GM19395 (cell line): ENCODE measurements at regions not wholly inside any gene's neighbourhood (a gene's known extent, or its start where the extent isn't known, plus 50 kb on each side); places are given as distances from the start of the nearest gene placed in this dataset.
"Not testable (repeated sequence)": the region's sequence is repeated elsewhere in the genome, so short reads cannot be mapped to it uniquely, and the experiment has no call there.

Source experiments
- ATAC-seq: cut with Tn5 transposase; IDR thresholded peaks from one replicate; pipeline ENCODE4 v1.9.1; 2021; ENCODE audit warnings: mild to moderate bottlenecking, moderate library complexity; ENCODE audit not compliant: unreplicated experiment

DNA sequence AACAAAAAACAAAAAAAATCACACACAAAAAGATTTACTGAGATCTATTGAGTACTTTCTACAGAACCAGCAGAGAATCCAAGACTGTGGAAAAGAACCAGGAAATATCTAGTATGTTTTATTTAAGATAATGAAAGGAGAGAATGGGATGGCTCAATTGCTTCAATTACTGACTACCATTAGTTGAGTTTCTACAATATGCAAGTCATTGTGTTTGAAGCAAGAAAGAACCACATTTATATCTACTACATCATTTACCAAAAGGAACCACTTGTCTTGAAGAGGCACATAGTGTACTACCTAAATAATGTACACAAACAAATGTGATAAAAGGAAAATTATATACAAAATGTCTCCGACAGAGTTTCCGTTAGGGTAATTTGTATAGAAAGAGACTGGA is 325.9 kb upstream of the TNC start:
- no peak for ATAC-seq

- ATAC-seq, result no peak
These were observed 327.0 kb upstream of the TNC start for GRCh38 chr9:115444959-115445358.

GRCh38 chr9:115445655-115446054 is 327.7 kb upstream of the TNC start:
- no peak for ATAC-seq

DNA sequence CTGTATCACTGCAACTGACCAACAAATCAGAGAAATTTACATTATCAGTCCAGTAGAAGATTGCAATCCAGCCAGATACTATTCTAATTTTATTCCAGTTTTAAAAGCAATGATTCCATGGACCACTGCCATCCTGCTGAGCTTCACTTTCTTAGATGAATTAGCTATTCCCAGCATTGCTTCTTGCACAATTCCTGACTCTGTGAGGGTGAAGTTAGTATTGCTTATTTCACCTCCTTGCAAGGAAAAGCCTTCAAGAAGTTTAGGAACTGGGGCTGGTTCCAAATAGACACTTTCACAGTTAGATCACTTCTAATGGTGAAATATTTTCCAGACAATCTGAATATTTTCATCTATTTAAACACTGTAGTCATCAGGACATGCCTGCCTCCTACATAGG is 338.6 kb upstream of the TNC start:
- ATAC-seq, result no peak

- no peak for ATAC-seq
These were observed 343.3 kb upstream of the TNC start for GRCh38 chr9:115461280-115461679.

DNA sequence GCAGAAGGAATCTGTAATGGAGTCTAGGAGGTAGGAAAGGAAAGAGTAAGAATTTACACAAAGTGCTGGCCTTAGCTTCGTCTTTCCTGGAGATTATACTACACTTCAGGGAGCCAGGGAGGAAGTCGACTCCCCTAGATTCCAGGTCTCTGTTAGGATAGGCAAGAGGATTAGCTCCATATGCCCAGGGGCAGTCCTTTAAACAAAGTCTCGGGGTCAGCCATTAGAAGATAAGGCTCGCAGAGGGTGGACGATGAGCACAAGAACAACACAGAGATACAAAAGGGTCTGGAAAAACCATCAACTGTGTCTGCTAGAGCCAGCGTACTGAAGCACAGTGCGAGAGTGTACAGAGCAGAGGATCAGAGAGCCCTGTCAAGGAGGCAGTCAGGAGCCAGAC is 344.7 kb upstream of the TNC start:
- ATAC-seq, result no peak

- no peak for ATAC-seq
These were observed 348.8 kb upstream of the TNC start for GRCh38 chr9:115466756-115467155.

DNA sequence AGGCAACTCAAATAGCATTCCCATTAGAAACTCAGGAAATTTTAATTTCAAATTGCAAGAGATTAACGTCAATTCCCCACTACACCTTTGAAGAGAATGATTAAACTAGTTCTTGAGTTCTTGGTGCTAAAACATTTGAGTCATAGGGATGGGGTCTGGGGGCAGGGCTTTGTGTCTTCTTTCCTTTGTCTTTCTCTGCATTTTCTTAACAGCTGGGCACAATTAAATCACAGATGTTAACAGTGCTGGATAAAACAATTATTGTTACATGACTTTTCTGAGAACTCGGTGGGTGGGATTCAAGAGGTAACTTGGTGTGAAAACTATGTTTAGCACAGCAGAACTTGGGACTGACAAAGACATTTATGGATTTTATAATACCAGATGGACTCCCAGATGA is 351.9 kb upstream of the TNC start:
- ATAC-seq, result no peak

DNA sequence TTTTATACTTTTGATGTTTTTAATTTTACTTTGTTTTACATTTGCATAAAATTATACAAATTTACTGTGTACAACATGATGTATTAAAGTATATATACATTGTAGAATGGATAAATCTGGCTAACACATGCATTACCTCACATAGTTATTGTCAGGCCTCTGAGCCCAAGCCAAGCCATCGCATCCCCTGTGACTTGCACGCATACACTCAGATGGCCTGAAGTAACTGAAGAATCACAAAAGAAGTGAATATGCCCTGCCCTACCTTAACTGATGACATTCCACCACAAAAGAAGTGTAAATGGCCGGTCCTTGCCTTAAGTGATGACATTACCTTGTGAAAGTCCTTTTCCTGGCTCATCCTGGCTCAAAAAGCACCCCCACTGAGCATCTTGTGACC is 355.1 kb upstream of the TNC start:
- not testable (repeated sequence) for ATAC-seq

DNA sequence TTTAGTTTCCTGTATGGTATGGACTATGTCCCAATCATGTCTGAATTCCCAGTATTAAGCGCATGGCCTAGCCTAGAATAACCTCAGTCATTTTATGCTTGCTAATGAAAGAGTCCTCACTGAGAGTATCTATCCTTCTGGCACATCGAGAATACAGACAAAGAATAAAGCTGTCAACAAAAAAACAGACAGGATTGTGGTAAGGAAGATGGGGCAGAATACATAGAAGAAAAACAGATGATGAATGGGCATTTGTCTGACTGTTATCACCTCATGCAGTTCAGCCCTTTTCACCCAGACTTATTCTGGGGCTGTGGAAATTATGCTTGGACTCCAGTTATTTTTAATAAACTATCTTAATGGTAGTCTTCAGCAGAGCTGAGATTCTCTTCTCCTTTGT is 363.8 kb upstream of the TNC start:
- ATAC-seq, result no peak

GRCh38 chr9:115482747-115483146 is 364.8 kb upstream of the TNC start:
- no peak for ATAC-seq

- no peak for ATAC-seq
These were observed 374.9 kb upstream of the TNC start for GRCh38 chr9:115492869-115493268.

DNA sequence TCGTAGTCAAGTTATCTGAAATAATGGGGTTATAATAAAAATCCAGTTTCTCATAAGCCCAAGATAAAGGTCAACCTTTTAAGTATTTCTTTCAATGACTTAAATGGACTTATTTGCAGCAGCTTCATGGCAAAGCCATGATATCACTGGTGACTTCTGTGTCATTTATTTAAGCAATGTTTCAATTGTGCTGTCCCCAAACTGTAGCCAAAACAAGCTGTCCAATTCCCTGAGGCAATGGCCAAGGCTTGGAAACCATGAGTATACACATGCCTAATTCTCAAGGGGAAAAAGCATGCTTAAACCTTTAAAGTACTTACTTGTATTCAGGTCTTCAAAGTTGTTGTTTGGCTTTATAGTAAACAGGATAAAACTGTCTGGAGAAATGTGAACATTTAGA is 376.4 kb upstream of the TNC start:
- ATAC-seq, result no peak

DNA sequence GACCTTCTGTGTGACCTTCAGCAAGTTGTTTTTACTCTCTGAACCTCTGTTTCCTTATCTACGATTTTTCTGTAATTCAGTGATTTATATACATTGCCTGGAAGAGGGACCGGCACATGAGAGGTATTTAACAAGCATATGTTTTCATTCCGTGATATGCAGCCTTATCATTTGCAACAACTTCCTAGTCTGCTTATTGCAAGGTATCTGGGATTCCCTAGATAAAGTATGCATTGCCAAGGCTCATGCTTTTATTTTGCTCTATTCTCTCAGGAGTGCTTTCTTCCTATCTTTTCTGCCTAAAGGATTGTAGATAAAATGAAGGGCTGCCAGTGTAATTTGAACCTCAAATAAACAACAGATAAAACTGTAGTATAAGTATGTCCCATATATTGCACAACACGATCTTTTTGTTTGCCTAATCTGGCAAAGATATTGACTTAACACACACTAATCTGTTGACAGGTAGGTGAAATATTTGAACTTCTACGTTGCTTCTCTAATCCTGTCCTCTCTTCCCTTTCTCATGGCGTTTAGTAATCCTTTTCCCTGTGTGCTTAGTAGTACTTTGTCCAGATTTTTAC is 377.2 kb upstream of the TNC start:
- no peak for ATAC-seq

GRCh38 chr9:115495836-115496235 is 377.9 kb upstream of the TNC start:
- ATAC-seq, result no peak

- no peak for ATAC-seq
These were observed 380.3 kb upstream of the TNC start for GRCh38 chr9:115498303-115498702.

DNA sequence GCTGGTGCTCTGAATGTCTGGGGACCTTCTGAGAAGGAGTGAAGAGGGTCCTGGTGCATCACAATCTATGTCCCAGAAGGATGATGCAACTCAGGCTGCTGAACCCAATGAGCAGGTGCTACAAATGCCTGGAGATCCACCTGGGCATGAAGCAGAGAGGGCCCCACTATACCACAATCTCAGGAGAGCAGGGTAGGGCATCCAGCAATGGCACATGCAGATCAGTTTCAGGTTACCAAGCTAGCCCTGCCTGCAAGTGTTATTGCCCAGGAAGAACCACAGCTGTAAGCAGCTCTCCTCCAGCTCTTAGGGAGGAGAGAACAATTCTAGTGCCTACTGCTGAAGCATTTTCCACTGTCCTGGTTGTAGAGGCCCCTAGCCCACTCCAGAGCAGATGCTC is 389.2 kb upstream of the TNC start:
- no peak for ATAC-seq

DNA sequence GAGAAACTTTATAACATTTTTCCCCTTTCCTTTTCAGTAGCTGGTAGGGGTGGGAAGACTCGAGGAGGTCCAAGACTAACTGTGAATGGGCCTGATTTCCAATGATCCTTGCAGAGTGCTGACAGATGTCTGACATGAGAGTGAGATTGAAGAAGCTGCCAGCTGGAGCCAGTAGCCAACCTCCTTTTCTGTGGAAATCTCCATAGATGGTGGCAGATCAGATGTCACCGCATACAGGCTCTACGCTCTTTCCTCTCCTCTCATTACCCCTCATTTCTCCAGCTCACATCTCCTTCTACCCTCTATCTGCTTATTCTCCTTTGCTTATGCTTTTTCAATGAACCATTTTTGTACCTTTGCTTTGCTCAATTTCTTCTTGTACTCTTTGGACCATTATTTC is 395.2 kb upstream of the TNC start:
- no peak for ATAC-seq

- ATAC-seq, result no peak
These were observed 396.5 kb upstream of the TNC start for GRCh38 chr9:115514454-115514853.

- no peak for ATAC-seq
These were observed 399.5 kb upstream of the TNC start for GRCh38 chr9:115517335-115518075.

- no peak for ATAC-seq
These were observed 402.7 kb upstream of the TNC start for GRCh38 chr9:115520646-115521045.

- no peak for ATAC-seq
These were observed 405.0 kb upstream of the TNC start for GRCh38 chr9:115522912-115523311.
